Adrenal gland (tissue), 9 donors: ENCODE measurements at regions not wholly inside any gene's neighbourhood (a gene's known extent, or its start where the extent isn't known, plus 50 kb on each side); places are given as distances from the start of the nearest gene placed in this dataset.
"Not testable (repeated sequence)": the region's sequence is repeated elsewhere in the genome, so short reads cannot be mapped to it uniquely, and the experiment has no call there.

Experiments used
- DNase-seq, 7 donors: peaks; one replicate each; pipeline ENCODE4 v3.0.0-alpha.2; 2019 to 2020
- H3K27ac ChIP-seq, 5 donors: fragments of 200-600 bp; sonication (generic) in 4 of 5; 1 replicate in 3 of 5; 2 replicates in 2 of 5; pipeline versions ENCODE4 v1.5.1 to v1.8.0; 2016 to 2020; ENCODE audit warnings: mild to moderate bottlenecking in 1 of 5
- H3K27me3 ChIP-seq: fragments of 200-600 bp; 2 replicates; pipeline ENCODE4 v1.8.0; 2021
- H3K36me3 ChIP-seq, 2 donors: fragments of 200-600 bp; replicated peaks in 1 of 2; 1 replicate in 1 of 2; 2 replicates in 1 of 2; pipeline versions ENCODE4 v1.5.1 to v1.8.0; 2018 to 2022
- H3K4me1 ChIP-seq, 2 donors: fragments of 200-600 bp; replicated peaks in 1 of 2; 1 replicate in 1 of 2; 2 replicates in 1 of 2; pipeline versions ENCODE4 v1.5.1 to v1.8.0; 2018 to 2021
- H3K4me3 ChIP-seq, 4 donors: fragments of 200-600 bp; sonication (generic) in 3 of 4; one replicate each; pipeline ENCODE4 v1.5.1; 2016 to 2018
- H3K9me3 ChIP-seq, 3 donors: fragments of 200-600 bp; sonication (generic) in 1 of 3; replicated peaks in 1 of 3; 1 replicate in 2 of 3; 2 replicates in 1 of 3; pipeline versions ENCODE4 v1.5.1 to v1.8.0; 2016 to 2021
- CTCF ChIP-seq, 6 experiments: fragments of 450-650 bp in 4 of 6; fragments of 200-600 bp in 2 of 6; sonication (generic) in 1 of 6; IDR thresholded peaks; 1 replicate in 5 of 6; 2 replicates in 1 of 6; pipeline versions ENCODE4 v1.5.1 to v1.8.0; 2016 to 2021; ENCODE audit warnings: antibody characterized with exemption in 6 of 6, mild to moderate bottlenecking in 2 of 6, moderate library complexity in 1 of 6
- POLR2A ChIP-seq, 2 donors: fragments of 450-650 bp; IDR thresholded peaks; one replicate each; pipeline ENCODE4 v1.6.1; 2017; ENCODE audit warnings: antibody characterized with exemption in 2 of 2, mild to moderate bottlenecking in 2 of 2, moderate library complexity in 1 of 2
- WGBS, 4 donors: extraction: QIAGEN DNeasy Blood & Tissue Kit in 2 of 4; methylation state at CpG; one replicate each; pipeline versions ENCODE4 v1.1.5 to v1.1.7; 2013 to 2017; 5-methylcytosine and 5-hydroxymethylcytosine counted together
- intact Hi-C, 2 donors: fragments of 100-400 bp; cut with DNase I; formaldehyde crosslinking; loops; one replicate each; pipeline versions ENCODE4 v1.14.1 to v1.15.0; 2022 to 2023
- donor health status: healthy with polysubstance abuse.
- donor health status: Bipolar disorder and iron deficiency.
- donor health status: DM: yes; HTN: yes; CAD: no.
- donor health status: DM: no; HTN: no; CAD: no.
- donor health status: DM: no; HTN: no; CAD: no.

DNA sequence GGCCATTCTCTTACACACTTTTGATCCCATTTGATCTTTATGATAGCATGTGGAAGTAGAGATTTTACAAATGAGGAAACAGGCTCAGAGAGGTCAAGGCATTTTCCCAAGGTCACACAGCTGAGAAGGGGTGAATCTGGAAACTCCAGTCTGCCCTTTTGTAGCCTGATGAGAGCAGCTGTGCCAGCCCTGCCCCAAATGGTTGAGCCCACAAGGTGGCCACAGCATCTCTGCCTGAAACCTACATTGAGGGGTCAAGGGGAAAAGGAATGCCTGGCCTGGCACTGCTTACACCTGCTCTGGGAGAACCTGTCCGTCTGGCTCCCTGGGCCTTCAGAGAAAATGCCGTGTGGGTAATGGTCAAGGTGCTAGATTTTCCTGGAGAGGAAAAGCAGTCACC, 200.2 kb upstream of the LINGO1 start:
- intact Hi-C loops: no loop called here
- peaks cover 0 to 4% of the 10 kb centered on the region in 2 donors for H3K4me1 ChIP-seq
- H3K4me3 ChIP-seq: no peak overlapping the region
- no peaks in the 10 kb centered on the region for H3K27me3 ChIP-seq
- no peaks in the 10 kb centered on the region for H3K9me3 ChIP-seq
- TF ChIP-seq CTCF (IDR thresholded peaks at IDR 0.05) (no peak), POLR2A (IDR thresholded peaks at IDR 0.05) (no peak)
- no peak overlapping the region for H3K27ac ChIP-seq
- WGBS, 4 donors: 75 to 86% (median 80%) methylated on average over 2 of the region's 2 CpGs
- no peak for DNase-seq
- no peaks in the 10 kb centered on the region for H3K36me3 ChIP-seq

DNA sequence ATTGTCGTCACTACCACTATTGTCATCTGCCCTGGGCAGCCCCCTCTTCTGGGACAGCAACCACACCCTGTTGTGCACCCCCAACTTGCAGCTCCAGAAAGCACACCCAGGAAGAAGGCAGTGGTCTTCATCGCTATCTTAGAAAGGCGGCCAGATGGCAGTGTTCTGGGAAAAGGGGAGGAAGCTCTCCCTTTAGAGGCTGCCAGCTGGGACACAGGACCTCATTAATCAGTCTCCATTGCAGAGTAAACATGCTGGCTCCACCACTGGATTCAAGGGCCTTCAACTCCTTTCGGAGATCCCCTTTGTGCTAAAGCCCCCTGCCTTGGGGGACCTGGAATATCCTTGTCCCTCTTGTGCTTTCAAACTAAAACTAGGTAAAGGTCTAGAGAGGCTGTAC, 199.3 kb upstream of the LINGO1 start:
- intact Hi-C loops: no loop called here
- Histone ChIP-seq H3K4me3 (no peak overlapping the region), H3K27ac (no peak overlapping the region), H3K27me3 (no peaks in the 10 kb centered on the region), H3K4me1 (peaks cover 0 to 4% of the 10 kb centered on the region in 2 donors), H3K9me3 (no peaks in the 10 kb centered on the region), H3K36me3 (no peaks in the 10 kb centered on the region)
- WGBS, 4 donors: 69 to 78% (median 73%) methylated on average over 4 of the region's 4 CpGs
- no peak for DNase-seq
- TF ChIP-seq POLR2A (IDR thresholded peaks at IDR 0.05): no peak
- no peak for TF ChIP-seq CTCF (IDR thresholded peaks at IDR 0.05)

DNA sequence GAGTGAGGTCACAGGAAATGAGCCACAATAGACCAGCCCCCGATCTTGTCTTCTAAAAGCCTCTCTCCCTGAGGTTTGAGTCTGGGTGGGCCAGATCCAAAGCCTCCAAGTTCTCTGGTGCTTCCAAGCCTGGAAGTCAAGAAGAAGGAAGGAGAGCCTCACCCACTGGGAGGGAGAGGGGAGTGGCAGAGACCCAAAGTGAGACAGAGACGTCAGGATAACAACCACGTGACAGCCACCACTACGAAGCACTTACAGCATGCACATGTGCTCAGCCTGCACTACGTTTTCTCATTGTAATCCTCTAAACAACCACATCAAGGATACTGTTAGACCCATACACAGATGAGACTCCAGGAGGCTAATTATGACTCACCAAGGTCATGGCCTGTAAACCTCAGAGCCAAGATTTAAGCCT, 197.3 kb upstream of the LINGO1 start:
- peak in 3 of 7 donors; percentile 18 to 59 (median 23) for DNase-seq
- H3K4me3 ChIP-seq: no peak overlapping the region
- H3K4me1 ChIP-seq: peaks cover 0 to 4% of the 10 kb centered on the region in 2 donors
- no peaks in the 10 kb centered on the region for H3K27me3 ChIP-seq
- peak overlapping the region in 1 of 5 donors; percentile 57 for H3K27ac ChIP-seq
- WGBS, 4 donors: 22 to 51% (median 37%) methylated on average over 5 of the region's 5 CpGs
- no peaks in the 10 kb centered on the region for H3K36me3 ChIP-seq
- no peak for TF ChIP-seq CTCF (IDR thresholded peaks at IDR 0.05)
- no peak for TF ChIP-seq POLR2A (IDR thresholded peaks at IDR 0.05)
- intact Hi-C loops: no loop called here
- no peaks in the 10 kb centered on the region for H3K9me3 ChIP-seq

DNA sequence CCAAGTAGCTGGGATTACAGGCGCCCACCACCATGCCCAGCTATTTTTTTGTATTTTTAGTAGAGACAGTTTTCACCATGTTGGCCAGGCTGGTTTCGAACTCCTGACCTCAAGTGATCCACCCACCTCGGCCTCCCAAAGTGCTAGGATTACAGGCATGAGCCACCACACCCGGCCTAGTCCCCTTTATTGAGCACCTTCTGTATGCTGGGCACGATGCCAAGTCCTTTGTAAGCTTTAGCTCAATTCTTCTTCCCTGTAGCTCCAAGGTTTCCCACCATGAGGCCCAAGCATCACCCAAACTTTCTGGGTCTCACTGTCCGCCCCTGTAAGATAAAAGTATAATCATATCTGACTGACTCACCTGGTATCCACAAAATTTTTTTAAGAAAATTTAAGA, 196.6 kb upstream of the LINGO1 start:
- 82 to 89% (median 88%) methylated on average over 6 of the region's 6 CpGs for WGBS, 4 donors
- H3K4me1 ChIP-seq, H3K27me3 ChIP-seq, intact Hi-C loops, H3K36me3 ChIP-seq, DNase-seq, H3K9me3 ChIP-seq, H3K4me3 ChIP-seq: not testable (repeated sequence)
- H3K27ac ChIP-seq: peak overlapping the region in 1 of 5 donors; percentile 57

DNA sequence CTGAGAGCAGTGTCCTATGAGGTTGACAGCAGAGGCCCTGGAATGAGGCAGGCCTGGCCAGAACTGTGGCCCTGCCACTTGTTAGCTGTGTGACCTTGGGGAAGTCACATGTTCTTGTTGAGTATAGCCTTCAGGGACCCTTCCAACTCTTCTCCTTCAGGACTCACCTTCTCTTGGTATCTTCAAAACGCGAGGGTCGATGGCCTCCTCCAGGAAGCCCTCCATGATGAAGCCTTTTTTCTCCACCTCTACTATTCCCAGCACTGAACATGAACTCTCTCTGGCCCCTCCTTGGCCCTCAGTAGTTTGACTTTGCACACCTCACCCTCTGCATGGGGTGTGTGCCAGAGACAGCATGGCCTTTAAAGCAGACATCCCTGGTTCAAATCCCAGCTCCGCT, 195.1 kb upstream of the LINGO1 start:
- no peak for DNase-seq
- Histone ChIP-seq H3K27ac (no peak overlapping the region), H3K4me1 (peaks cover 0 to 4% of the 10 kb centered on the region in 2 donors), H3K9me3 (no peaks in the 10 kb centered on the region), H3K27me3 (no peaks in the 10 kb centered on the region), H3K4me3 (no peak overlapping the region), H3K36me3 (no peaks in the 10 kb centered on the region)
- 84 to 93% (median 91%) methylated on average over 4 of the region's 4 CpGs for WGBS, 4 donors
- no peak for TF ChIP-seq POLR2A (IDR thresholded peaks at IDR 0.05)
- TF ChIP-seq CTCF (IDR thresholded peaks at IDR 0.05): no peak
- intact Hi-C loops: no loop called here
